GM23248 (cell line): ENCODE measurements at regions not wholly inside any gene's neighbourhood (a gene's known extent, or its start where the extent isn't known, plus 50 kb on each side); places are given as distances from the start of the nearest gene placed in this dataset.

Experiments used
- DNase-seq: peaks from one replicate; pipeline ENCODE4 v3.0.0-alpha.2; 2015
- H2AFZ ChIP-seq: fragments of 200-600 bp; sonication (generic); 2 replicates; pipeline ENCODE4 v1.6.1; 2016; ENCODE audit warnings: antibody characterized with exemption
- H3F3A ChIP-seq: fragments of 200-600 bp; sonication (generic); 2 replicates; pipeline ENCODE4 v1.6.1; 2016; ENCODE audit warnings: mild to moderate bottlenecking, antibody characterized with exemption, mixed run types; ENCODE audit not compliant: insufficient read depth
- H3K27ac ChIP-seq: fragments of 200-600 bp; sonication (generic); 2 replicates; pipeline ENCODE4 v1.5.1; 2016; ENCODE audit warnings: mild to moderate bottlenecking
- H3K27me3 ChIP-seq: fragments of 200-600 bp; sonication (generic); replicated peaks from 2 replicates; pipeline ENCODE4 v1.6.1; 2016; ENCODE audit warnings: mild to moderate bottlenecking; ENCODE audit not compliant: insufficient read depth
- H3K36me3 ChIP-seq: fragments of 200-600 bp; sonication (generic); 2 replicates; pipeline ENCODE4 v1.6.1; 2016; ENCODE audit warnings: low read depth, mild to moderate bottlenecking
- H3K4me1 ChIP-seq: fragments of 200-600 bp; sonication (generic); 2 replicates; pipeline ENCODE4 v1.6.1; 2016; ENCODE audit warnings: mild to moderate bottlenecking; ENCODE audit not compliant: insufficient read depth
- H3K4me2 ChIP-seq: fragments of 200-600 bp; sonication (generic); one replicate; pipeline ENCODE4 v1.6.1; 2016; ENCODE audit warnings: mild to moderate bottlenecking; ENCODE audit not compliant: unreplicated experiment
- H3K4me3 ChIP-seq: fragments of 200-600 bp; sonication (generic); 2 replicates; pipeline ENCODE4 v1.5.1; 2016; ENCODE audit warnings: mild to moderate bottlenecking
- H3K79me2 ChIP-seq: fragments of 200-600 bp; sonication (generic); 2 replicates; pipeline ENCODE4 v1.6.1; 2016; ENCODE audit warnings: mild to moderate bottlenecking; ENCODE audit not compliant: insufficient read depth
- H3K9ac ChIP-seq: fragments of 200-600 bp; sonication (generic); 2 replicates; pipeline ENCODE4 v1.6.1; 2016; ENCODE audit warnings: mild to moderate bottlenecking
- H3K9me2 ChIP-seq: fragments of 200-600 bp; sonication (generic); 2 replicates; pipeline ENCODE4 v1.6.1; 2016; ENCODE audit warnings: mixed run types, mild to moderate bottlenecking, moderate library complexity; ENCODE audit not compliant: insufficient read depth
- H3K9me3 ChIP-seq: fragments of 200-600 bp; sonication (generic); one replicate; pipeline ENCODE4 v1.6.1; 2017; ENCODE audit warnings: low read depth
- H4K20me1 ChIP-seq: fragments of 200-600 bp; sonication (generic); 2 replicates; pipeline ENCODE4 v1.6.0; 2016; ENCODE audit not compliant: insufficient read depth
- EZH2 ChIP-seq: fragments of 200-600 bp; sonication (generic); IDR thresholded peaks from 2 replicates; pipeline ENCODE4 v1.6.1; 2018; ENCODE audit warnings: antibody characterized with exemption, mild to moderate bottlenecking; ENCODE audit not compliant: insufficient read depth, poor library complexity, severe bottlenecking
- EZH2phosphoT487 ChIP-seq: fragments of 200-600 bp; sonication (generic); IDR thresholded peaks from 2 replicates; pipeline ENCODE4 v1.6.1; 2018; ENCODE audit warnings: antibody characterized with exemption, moderate library complexity, mild to moderate bottlenecking, low read depth; ENCODE audit not compliant: insufficient read depth
- WGBS, 2 experiments: methylation state at CpG; one replicate each; pipeline ENCODE4 v1.1.6; 2015 to 2017; ENCODE audit warnings: low lambda C conversion rate in 2 of 2, low coverage in 1 of 2; ENCODE audit errors: missing lambda C conversion rate in 2 of 2; 5-methylcytosine and 5-hydroxymethylcytosine counted together
- in situ Hi-C: fragments of 300-500 bp; cut with MboI; formaldehyde crosslinking; loops from 2 replicates; pipeline ENCODE4 v1.15.0; 2020

DNA sequence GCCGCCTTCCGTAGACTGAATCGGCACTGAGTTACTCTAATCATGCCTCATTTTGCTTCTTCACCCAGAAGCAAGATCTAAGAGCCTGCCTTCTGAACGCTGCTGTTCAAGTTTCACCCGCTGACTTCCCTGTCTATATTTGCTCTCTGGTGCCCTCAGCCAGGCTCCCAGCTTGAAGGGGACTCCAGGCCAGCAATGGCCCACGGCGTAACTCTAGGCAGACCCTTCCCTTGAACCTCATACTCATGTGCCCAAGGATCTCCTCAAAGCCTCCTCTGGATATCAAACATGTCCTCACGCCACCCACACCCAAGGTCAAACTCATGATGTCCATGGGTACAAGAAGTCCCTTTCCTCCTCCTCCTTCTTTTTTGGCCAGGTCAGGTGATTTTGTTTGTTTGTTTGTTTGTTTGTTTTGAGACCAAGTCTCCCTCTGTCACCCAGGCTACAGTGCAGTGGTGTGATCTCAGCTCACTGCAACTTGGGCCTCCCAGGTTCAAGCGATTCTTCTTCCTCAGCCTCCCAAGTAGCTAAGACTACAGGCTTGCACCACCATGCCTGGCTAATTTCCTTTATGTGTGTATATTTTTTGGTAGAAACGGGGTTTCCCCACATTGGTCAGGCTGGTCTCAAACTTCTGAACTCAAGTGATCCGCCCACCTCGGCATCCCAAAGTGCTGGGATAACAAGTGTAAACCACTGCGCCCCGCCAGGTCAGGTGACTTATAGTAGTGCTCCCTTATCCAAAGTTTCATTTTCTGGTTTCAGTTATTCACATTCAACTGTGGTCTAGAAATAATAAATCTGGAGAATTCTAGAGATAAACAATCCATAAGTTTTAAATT, 239.0 kb downstream of the SYK start:
- Histone ChIP-seq H3K36me3 (no peaks in the 10 kb centered on the region), H3K27me3 (no peaks in the 10 kb centered on the region), H3K79me2 (no peaks in the 10 kb centered on the region), H4K20me1 (no peaks in the 10 kb centered on the region), H3K4me3 (no peak overlapping the region), H2AFZ (no peak overlapping the region), H3K4me2 (no peak overlapping the region), H3F3A (peaks cover 14% of the 10 kb centered on the region; the same call in 1 of the 2 replicates), H3K9me3 (no peaks in the 10 kb centered on the region), H3K27ac (no peak overlapping the region), H3K9me2 (no peaks in the 10 kb centered on the region), H3K4me1 (peaks cover 12% of the 10 kb centered on the region), H3K9ac (no peak overlapping the region)
- in situ Hi-C loops = no loop called here
- TF ChIP-seq EZH2 (no peak), EZH2phosphoT487 (no peak)
- DNase-seq = no peak
- 96 to 98% methylated on average over 14 of the region's 14 CpGs for WGBS, 2 experiments

DNA sequence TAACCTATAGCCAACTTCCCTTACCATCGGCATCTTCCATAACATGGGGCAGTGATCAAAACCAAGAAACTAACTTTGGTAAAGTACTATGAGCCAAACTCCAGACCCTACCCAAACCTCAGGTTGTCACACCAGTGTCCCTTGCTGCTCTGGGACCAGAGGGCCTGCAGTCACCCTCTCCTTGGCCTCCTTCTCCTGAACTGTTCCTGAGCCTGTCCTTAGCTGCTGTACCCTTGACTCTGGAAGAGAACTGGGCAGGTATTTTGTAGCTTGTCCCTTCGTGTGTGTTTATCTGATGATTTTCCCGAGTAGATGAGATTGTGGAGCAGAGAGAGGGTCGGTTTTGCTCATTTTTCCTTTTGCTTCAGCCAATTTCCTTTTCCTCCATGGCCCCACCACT, 240.4 kb downstream of the SYK start:
- Histone ChIP-seq H3K79me2 (no peaks in the 10 kb centered on the region), H3K4me2 (no peak overlapping the region), H3K9me2 (no peaks in the 10 kb centered on the region), H3K4me3 (no peak overlapping the region), H3K36me3 (no peaks in the 10 kb centered on the region), H3K9ac (no peak overlapping the region), H2AFZ (no peak overlapping the region), H4K20me1 (no peaks in the 10 kb centered on the region), H3K9me3 (no peaks in the 10 kb centered on the region), H3K4me1 (peaks cover 13% of the 10 kb centered on the region), H3F3A (peaks cover 17% of the 10 kb centered on the region; the same call in 1 of the 2 replicates), H3K27me3 (no peaks in the 10 kb centered on the region), H3K27ac (no peak overlapping the region)
- TF ChIP-seq EZH2phosphoT487 (no peak), EZH2 (no peak)
- WGBS, 2 experiments = 96 to 97% methylated on average over 4 of the region's 4 CpGs
- in situ Hi-C loops = no loop called here
- no peak for DNase-seq

DNA sequence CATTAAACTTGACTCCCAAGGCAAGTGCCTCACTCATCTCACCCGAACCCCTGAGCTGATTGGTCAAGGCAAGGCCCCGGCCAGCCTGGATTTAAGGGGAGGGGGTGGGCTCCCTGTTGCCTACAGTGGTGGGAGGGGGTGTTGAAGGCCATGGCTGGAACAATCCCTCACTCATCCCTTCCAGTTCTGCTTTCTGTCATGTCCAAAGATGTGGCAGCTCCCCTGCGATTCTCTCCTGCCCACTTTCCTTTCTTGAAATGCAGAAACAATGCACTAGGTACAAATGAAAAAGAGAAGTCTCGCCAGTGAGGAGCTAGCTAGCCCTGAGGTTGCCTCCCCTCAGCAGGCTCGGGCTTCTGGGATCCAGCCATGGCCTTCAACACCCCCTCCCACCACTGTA, 240.9 kb downstream of the SYK start:
- H3K4me3 ChIP-seq = no peak overlapping the region
- TF ChIP-seq EZH2phosphoT487 (no peak), EZH2 (no peak)
- H3F3A ChIP-seq = peaks cover 20% of the 10 kb centered on the region
- in situ Hi-C loops = no loop called here
- no peaks in the 10 kb centered on the region for H3K79me2 ChIP-seq
- peaks cover 14% of the 10 kb centered on the region for H3K4me1 ChIP-seq
- H4K20me1 ChIP-seq = no peaks in the 10 kb centered on the region
- H3K9me3 ChIP-seq = no peaks in the 10 kb centered on the region
- WGBS, 2 experiments = 79 to 83% methylated on average over 5 of the region's 5 CpGs
- no peaks in the 10 kb centered on the region for H3K9me2 ChIP-seq
- no peaks in the 10 kb centered on the region for H3K36me3 ChIP-seq
- DNase-seq = no peak
- H2AFZ ChIP-seq = no peak overlapping the region
- no peak overlapping the region for H3K27ac ChIP-seq
- no peak overlapping the region for H3K4me2 ChIP-seq
- H3K9ac ChIP-seq = no peak overlapping the region
- H3K27me3 ChIP-seq = no peaks in the 10 kb centered on the region

DNA sequence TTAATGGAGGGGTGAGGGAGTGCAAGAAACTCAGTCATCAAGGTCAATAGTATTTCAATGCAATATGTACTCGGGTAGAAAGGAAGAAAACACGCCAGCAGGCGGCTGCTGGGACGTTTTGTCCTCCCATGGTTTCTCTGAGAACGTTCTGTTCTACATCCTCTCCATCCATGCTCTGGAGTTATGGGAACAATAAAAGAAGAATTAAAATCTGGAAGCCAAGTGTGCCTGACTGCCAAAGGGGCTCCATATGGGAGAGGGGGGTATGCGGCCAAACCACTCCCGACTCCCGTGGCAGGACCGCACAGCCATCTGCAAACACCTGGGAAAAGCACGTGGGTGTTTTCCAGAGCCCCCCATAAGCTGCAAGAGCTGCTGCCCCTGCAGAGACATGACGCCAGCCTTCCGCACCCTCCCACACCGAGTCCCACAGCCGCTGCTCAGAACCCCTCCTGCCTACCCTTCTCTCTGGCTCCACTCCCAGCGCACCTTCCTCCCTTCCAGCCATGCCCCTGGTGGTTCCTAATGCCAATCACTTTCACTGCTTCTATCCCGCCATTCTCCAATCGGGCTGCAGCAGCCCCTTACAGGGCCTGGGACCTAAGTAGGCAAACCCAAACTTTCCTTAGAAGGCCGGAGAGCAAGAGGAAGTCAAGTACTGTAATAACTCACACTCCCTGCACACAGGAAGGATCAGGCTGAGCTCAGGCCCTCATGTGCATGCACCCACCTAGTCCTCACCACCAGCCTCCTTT, 241.6 kb downstream of the SYK start:
- DNase-seq = no peak
- H3K9ac ChIP-seq = no peak overlapping the region
- TF ChIP-seq EZH2phosphoT487 (no peak), EZH2 (no peak)
- no peak overlapping the region for H3K4me3 ChIP-seq
- H4K20me1 ChIP-seq = no peaks in the 10 kb centered on the region
- WGBS, 2 experiments = 59 to 64% methylated on average over 17 to 18 of the region's 18 CpGs
- H3K9me3 ChIP-seq = no peaks in the 10 kb centered on the region
- H2AFZ ChIP-seq = no peak overlapping the region
- no peaks in the 10 kb centered on the region for H3K27me3 ChIP-seq
- no peak overlapping the region for H3K27ac ChIP-seq
- in situ Hi-C loops = no loop called here
- peaks cover 21% of the 10 kb centered on the region for H3F3A ChIP-seq
- H3K36me3 ChIP-seq = no peaks in the 10 kb centered on the region
- H3K9me2 ChIP-seq = no peaks in the 10 kb centered on the region
- H3K4me2 ChIP-seq = no peak overlapping the region
- H3K4me1 ChIP-seq = peaks cover 14% of the 10 kb centered on the region
- H3K79me2 ChIP-seq = no peaks in the 10 kb centered on the region
